Right atrium auricular region (tissue), 2 donors: ENCODE measurements at regions not wholly inside any gene's neighbourhood (a gene's known extent, or its start where the extent isn't known, plus 50 kb on each side); places are given as distances from the start of the nearest gene placed in this dataset.

Experiments used
- DNase-seq: peaks from one replicate; pipeline ENCODE4 v3.0.0-alpha.2; 2019; ENCODE audit warnings: low spot score
- H3K27ac ChIP-seq, 2 donors: fragments of 200-600 bp; sonication (generic); 1 replicate in 1 of 2; 2 replicates in 1 of 2; pipeline ENCODE4 v1.5.1; 2016 to 2019
- H3K27me3 ChIP-seq, 2 donors: fragments of 200-600 bp; sonication (generic); one replicate each; pipeline versions ENCODE4 v1.5.1 to v1.6.0; 2017 to 2019
- H3K36me3 ChIP-seq: fragments of 200-600 bp; sonication (generic); one replicate; pipeline ENCODE4 v1.5.1; 2016
- H3K4me1 ChIP-seq, 2 donors: fragments of 200-600 bp; sonication (generic); one replicate each; pipeline versions ENCODE4 v1.5.1 to v1.6.0; 2017 to 2019
- H3K4me3 ChIP-seq, 2 donors: fragments of 200-600 bp; sonication (generic); 1 replicate in 1 of 2; 2 replicates in 1 of 2; pipeline ENCODE4 v1.5.1; 2017 to 2019; ENCODE audit warnings: mild to moderate bottlenecking in 1 of 2, moderate library complexity in 1 of 2
- H3K9me3 ChIP-seq, 2 donors: fragments of 200-600 bp; sonication (generic); one replicate each; pipeline ENCODE4 v1.5.1; 2019
- TF ChIP-seq, protein P1 (sequence below), 2 donors: fragments of 200-600 bp; sonication (generic); IDR thresholded peaks; one replicate each; pipeline ENCODE4 v1.5.1; 2019; ENCODE audit warnings: antibody characterized with exemption in 2 of 2

DNA sequence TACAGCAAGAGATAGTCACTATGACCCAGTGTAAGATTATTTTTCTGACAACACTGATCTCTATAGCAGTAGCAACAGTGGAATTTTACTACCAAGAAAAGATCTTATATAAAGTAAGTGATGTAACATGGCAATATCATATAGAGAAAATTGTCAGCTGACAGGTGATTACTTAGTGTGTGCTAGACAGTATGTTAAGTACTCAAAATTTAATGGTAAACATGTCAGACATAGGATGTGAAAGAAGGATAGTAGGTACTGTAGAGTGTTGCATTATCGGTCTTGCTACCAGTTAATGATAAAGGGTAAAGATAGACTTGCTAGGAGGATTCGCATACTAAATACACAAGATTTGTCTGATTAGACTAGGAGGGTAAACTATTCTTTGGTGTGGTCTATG, 247.4 kb downstream of the CYLC2 start:
- no peaks in the 10 kb centered on the region for H3K4me1 ChIP-seq
- no peaks in the 10 kb centered on the region for H3K36me3 ChIP-seq
- TF ChIP-seq, protein P1, sequence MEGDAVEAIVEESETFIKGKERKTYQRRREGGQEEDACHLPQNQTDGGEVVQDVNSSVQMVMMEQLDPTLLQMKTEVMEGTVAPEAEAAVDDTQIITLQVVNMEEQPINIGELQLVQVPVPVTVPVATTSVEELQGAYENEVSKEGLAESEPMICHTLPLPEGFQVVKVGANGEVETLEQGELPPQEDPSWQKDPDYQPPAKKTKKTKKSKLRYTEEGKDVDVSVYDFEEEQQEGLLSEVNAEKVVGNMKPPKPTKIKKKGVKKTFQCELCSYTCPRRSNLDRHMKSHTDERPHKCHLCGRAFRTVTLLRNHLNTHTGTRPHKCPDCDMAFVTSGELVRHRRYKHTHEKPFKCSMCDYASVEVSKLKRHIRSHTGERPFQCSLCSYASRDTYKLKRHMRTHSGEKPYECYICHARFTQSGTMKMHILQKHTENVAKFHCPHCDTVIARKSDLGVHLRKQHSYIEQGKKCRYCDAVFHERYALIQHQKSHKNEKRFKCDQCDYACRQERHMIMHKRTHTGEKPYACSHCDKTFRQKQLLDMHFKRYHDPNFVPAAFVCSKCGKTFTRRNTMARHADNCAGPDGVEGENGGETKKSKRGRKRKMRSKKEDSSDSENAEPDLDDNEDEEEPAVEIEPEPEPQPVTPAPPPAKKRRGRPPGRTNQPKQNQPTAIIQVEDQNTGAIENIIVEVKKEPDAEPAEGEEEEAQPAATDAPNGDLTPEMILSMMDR (IDR thresholded peaks at IDR 0.05) = no peak
- no peaks in the 10 kb centered on the region for H3K9me3 ChIP-seq
- H3K27ac ChIP-seq = no peak overlapping the region
- H3K27me3 ChIP-seq = no peaks in the 10 kb centered on the region
- no peak overlapping the region for H3K4me3 ChIP-seq
- DNase-seq = no peak

DNA sequence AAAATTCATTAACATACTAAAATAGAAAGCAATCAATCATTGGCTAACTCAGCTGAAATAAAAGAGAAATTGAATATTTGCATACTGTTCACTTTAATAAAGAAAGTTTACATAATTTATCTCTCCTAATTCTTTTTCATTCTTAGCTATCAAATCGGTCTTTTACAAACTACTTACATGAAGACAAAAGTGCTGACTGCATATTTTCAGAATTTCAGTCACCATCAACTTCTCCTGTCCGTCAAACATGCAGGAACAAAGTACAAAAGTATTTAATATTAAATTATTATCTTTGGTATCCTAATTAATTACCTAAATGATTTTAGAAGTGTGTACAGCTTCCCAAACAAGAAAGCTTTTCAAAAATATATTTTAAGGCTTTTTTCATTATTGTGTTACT, 248.4 kb downstream of the CYLC2 start:
- no peaks in the 10 kb centered on the region for H3K27me3 ChIP-seq
- no peaks in the 10 kb centered on the region for H3K9me3 ChIP-seq
- H3K4me1 ChIP-seq = no peaks in the 10 kb centered on the region
- TF ChIP-seq, protein P1 (IDR thresholded peaks at IDR 0.05) = no peak
- no peak for DNase-seq
- H3K4me3 ChIP-seq = no peak overlapping the region
- no peak overlapping the region for H3K27ac ChIP-seq
- no peaks in the 10 kb centered on the region for H3K36me3 ChIP-seq

DNA sequence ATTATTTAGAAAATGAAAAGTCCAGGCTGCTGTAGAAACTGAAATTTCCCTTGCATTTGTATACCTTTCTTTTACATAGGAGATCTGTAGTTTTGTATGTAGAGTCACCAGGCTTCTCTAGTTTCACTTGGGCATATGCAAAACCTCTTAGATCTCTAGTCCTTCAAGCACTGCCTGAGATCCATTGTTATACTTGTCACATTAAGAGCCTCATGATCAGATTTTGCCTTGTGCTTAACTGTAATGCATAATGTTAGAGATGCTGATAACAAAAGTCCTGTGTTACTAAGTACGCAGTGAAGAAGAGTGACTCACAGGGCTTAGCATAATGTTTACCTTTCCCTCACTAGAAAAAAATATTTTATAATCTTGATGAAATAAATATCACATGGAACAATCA, 250.2 kb downstream of the CYLC2 start:
- no peaks in the 10 kb centered on the region for H3K27me3 ChIP-seq
- H3K27ac ChIP-seq = no peak overlapping the region
- no peak overlapping the region for H3K4me3 ChIP-seq
- H3K36me3 ChIP-seq = no peaks in the 10 kb centered on the region
- TF ChIP-seq, protein P1 (IDR thresholded peaks at IDR 0.05) = no peak
- no peaks in the 10 kb centered on the region for H3K9me3 ChIP-seq
- no peak for DNase-seq
- no peaks in the 10 kb centered on the region for H3K4me1 ChIP-seq

DNA sequence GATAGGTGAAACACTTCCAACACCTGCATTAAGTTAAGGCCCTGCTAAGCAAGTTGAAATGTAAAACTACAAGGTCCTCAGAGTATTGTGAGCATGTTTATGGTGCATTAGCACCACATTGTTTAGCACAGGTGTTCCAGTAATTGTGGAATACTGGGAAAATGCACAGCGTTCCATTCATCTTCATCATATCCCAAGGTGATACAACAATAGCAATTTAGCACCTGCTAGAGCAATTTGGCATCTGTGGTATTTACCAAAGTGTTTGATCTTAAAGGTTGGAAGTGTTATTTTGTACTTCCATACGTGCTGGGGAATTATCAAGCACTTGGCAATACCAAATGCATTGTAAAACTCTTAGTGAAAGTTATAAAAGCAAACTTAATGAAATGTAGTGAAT, 266.8 kb downstream of the CYLC2 start:
- TF ChIP-seq, protein P1 (IDR thresholded peaks at IDR 0.05) = no peak
- H3K27ac ChIP-seq = no peak overlapping the region
- DNase-seq = no peak
- no peak overlapping the region for H3K4me3 ChIP-seq
- H3K27me3 ChIP-seq = no peaks in the 10 kb centered on the region
- no peaks in the 10 kb centered on the region for H3K36me3 ChIP-seq
- H3K9me3 ChIP-seq = no peaks in the 10 kb centered on the region
- H3K4me1 ChIP-seq = no peaks in the 10 kb centered on the region

DNA sequence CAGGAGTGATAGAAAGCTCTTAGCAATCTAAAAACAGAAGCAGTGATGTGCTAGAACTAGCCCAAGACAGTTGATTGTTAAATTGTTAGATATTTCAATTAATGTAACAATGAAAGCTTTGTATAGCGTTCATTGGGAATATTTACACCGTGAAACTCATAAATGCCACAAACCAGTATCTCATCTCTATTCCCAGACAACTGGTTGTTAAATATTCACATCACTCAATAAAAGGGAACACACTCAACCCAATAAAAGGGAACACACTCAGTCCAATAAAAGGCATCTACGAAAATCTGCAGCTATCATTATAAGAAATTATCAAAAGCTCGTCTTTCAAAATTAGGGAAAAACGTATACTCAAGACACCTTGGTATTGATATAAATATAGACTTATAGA, 270.9 kb downstream of the CYLC2 start:
- Histone ChIP-seq H3K27ac (no peak overlapping the region), H3K4me3 (no peak overlapping the region), H3K27me3 (no peaks in the 10 kb centered on the region), H3K9me3 (no peaks in the 10 kb centered on the region), H3K4me1 (no peaks in the 10 kb centered on the region), H3K36me3 (no peaks in the 10 kb centered on the region)
- TF ChIP-seq, protein P1 (IDR thresholded peaks at IDR 0.05) = no peak
- no peak for DNase-seq

DNA sequence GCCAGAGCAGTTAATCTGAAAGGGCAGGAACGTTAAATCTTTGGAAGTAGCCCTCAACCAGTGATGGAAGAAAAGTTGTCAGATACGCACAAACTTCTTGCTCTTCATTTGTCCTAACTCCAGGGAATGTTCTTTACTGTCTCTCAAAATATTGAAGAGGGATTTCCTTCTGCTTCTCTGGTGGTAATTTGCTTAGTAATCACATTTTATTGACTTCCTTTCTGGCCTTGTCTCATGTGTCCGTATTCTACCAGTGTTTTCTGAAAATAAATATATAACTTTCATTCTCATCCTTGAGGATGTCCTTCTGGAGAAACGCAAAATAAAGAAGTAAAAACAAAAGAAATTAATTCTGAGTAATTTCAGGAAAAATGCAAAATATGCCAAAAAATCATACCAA, 282.1 kb downstream of the CYLC2 start:
- Histone ChIP-seq H3K27ac (no peak overlapping the region), H3K4me3 (no peak overlapping the region), H3K9me3 (peaks cover 0 to 5% of the 10 kb centered on the region in 2 donors), H3K27me3 (no peaks in the 10 kb centered on the region), H3K36me3 (no peaks in the 10 kb centered on the region), H3K4me1 (no peaks in the 10 kb centered on the region)
- DNase-seq = no peak
- TF ChIP-seq, protein P1 (IDR thresholded peaks at IDR 0.05) = no peak
